Umbilical cord (tissue), 1 donor: ENCODE measurements at regions not wholly inside any gene's neighbourhood (a gene's known extent, or its start where the extent isn't known, plus 50 kb on each side); places are given as distances from the start of the nearest gene placed in this dataset.
"Not testable (repeated sequence)": the region's sequence is repeated elsewhere in the genome, so short reads cannot be mapped to it uniquely, and the experiment has no call there.

ENCODE experiments used
- DNase-seq: peaks from one replicate; pipeline ENCODE4 v3.0.0-alpha.2; 2015; ENCODE audit warnings: low spot score

- DNase-seq: no peak
Observed at GRCh38 chrX:101823236-101823635, 108.6 kb downstream of the ZMAT1 start.

- not testable (repeated sequence) for DNase-seq
Observed at GRCh38 chrX:101817739-101818138, 114.1 kb downstream of the ZMAT1 start.

DNA sequence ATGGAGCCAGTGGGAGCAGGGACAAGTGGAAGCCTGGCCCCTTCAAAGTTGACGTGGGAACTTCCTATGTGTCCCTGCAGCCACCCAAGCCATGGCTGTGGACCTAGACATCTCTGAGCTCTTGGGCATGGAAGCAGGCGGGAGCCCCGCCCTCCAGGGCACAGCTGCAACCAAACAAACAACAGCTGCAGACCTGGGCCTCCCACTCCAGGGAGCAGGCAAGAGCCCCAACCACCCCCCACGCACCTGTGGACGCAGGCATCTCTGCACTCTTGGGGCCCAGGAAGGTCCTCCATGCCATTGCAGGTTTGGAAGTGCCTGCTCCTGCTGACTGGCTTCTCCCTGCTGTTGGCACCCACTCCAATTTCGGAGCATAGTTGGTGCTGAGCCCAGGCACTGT lies 118.6 kb downstream of the ZMAT1 start:
- no peak for DNase-seq

DNA sequence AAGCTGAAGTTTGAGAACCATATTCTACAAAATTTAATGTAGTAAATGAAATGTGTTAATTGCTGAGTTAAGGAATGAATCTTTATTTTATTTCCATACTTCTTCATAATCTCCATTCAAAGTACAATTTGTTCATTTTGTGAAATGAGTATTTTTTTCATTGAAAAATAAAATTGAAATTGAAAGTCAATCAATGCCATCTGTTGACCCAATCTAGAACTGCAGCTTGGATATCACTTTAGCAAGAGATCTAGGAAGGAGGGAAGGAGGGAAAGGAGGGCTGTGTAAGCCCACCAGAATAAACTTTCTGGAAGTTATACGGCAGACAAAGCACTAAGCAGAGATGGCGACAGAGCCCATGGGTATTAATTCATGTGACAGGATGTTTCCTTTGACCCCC lies 128.4 kb downstream of the ZMAT1 start:
- DNase-seq: peak; percentile 4

DNA sequence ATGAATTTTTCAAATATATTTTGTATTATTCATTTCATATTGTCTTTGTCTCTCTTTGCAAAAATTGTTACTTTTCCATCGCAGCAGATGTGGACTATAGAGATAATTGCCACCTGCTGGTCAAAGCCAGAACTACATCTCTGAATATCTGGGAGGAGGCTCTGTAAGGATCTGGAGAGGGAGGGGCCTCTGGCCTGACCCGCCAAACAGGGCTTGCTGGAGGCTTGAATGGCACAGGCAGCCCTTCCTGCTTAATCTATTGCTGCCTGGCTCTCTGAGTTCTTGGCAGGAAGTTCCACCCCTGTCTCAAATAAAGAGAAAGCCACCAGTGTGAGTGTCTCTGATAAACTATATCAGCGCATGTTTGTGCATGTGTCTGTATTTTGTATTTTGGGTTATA lies 132.4 kb downstream of the ZMAT1 start:
- DNase-seq: peak; percentile 93

DNA sequence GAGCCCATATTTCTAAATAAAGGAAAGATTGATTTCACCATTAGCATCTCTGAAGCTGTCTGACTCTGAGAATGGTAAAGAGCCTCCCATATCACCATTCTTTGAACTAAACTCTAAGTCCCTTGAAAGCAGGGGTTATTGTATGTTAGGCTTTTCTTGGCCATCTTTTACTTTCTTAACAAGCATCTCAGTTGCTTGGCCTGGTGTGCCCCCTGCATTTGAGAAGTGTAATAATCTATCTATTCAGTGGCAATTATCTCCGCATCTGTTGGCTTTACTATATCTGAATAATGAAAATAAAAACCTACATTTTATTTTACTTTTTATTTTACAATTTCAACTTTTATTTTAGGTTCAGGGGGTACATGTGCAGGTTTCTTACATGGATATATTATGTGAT lies 128.3 kb upstream of the ARMCX2 start:
- no peak for DNase-seq

DNA sequence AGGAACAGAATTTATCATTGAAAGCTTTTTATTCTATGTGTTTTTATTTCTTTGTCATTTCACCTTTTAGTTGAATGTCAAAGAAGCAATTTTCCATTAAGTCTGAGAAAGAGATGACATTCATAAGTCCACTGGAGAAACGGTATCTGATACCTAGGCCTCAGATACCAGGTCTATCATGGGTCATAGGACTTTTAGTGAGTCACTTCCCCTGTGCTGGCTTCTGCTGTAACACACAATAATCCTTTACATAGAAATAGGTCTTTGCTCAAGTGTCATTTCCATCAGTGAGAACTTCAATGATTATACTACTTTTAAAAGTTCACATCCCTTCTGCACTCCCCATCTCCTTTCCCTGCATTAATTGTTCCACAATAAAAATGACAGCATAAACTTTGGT lies 125.5 kb upstream of the ARMCX2 start:
- DNase-seq: no peak

DNA sequence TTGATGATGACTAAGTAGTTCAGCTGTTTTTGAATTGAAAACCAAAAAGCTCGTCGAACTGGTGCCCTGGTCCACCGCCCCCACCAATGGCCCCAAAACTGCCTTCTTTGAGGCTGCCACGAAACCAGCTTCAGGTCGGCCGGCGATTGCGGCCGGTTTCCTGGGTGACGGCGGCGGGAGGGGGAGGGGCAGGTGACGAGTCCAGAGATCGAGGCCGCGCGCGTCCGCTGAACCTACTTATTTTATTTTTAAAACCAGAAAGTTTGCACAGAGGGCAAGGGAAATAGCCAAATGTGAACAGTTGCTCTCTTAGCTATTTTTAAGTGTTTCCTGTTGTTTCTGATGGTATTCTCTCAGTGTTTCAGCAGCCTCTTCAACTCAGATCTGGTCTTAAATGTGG lies 120.8 kb upstream of the ARMCX2 start:
- DNase-seq: not testable (repeated sequence)

DNA sequence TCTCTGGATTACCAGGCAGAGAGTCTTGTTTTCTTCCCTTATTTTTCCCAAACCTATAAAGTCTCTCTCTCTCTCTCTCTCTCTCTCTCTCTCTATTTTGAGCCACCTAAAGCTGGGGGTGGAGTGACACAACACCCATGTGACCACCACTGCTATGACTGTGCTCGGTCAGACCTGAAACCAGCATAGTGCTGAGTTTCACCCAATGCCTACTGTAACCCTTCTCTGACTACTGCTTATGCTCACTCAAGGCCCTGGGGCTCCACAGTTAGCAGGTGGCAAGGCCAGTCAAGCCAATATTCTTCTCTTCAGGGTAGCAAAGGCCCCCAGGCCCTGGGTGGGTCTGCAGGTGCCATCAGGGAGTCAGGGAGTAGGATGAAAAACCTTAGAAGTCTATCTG lies 114.7 kb upstream of the ARMCX2 start:
- DNase-seq: no peak

- DNase-seq: no peak
Observed at GRCh38 chrX:101764538-101764937, 104.9 kb upstream of the ARMCX2 start.

GRCh38 chrX:101759000-101759399 lies 99.3 kb upstream of the ARMCX2 start:
- DNase-seq: peak; percentile 82

DNA sequence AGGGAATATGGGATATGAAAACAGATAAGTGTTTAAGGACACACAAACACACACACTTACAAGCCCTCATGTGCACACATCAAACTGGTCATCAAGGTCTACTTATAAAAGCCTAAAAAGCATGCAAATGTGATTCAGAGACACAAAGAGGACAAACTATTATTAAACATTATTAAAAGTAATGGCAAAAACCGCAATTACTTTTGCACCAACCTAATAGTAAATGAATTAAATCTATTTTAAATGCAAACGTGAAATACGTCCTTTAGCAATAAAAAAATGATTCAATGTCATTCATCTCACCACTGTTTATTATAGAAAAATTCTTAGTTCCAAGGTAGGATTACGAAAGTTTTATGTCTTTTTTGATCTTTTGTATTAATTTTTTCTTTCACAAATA lies 91.1 kb upstream of the ARMCX2 start:
- DNase-seq: no peak

- peak; percentile 15 for DNase-seq
Observed at GRCh38 chrX:101749436-101749835, 89.8 kb upstream of the ARMCX2 start.

- DNase-seq: no peak
Observed at GRCh38 chrX:101745046-101745445, 85.4 kb upstream of the ARMCX2 start.

DNA sequence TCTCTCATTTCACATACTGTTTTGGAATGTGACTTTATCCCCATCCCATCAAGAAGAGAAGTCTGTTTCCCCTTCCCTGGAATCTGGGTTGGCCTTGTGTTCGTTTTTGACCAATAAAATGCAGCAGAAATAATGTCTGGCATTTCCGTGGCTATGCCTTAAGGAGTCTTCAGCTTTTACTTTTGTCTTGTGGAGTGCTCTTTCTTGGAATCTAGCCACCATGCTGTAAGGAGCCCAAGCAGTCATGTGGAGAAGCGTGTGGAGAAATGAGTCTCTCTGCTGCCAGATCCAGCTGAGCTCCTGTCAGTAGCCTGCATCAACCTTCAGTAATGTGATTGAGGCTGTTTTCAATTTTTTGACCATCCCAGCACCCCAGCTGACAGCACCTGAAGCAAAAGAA lies 84.4 kb upstream of the ARMCX2 start:
- DNase-seq: no peak

GRCh38 chrX:101740642-101741041 lies 81.0 kb upstream of the ARMCX2 start:
- no peak for DNase-seq

GRCh38 chrX:101738867-101739266 lies 79.2 kb upstream of the ARMCX2 start:
- not testable (repeated sequence) for DNase-seq

- not testable (repeated sequence) for DNase-seq
Observed at GRCh38 chrX:101738411-101738810, 78.8 kb upstream of the ARMCX2 start.

DNA sequence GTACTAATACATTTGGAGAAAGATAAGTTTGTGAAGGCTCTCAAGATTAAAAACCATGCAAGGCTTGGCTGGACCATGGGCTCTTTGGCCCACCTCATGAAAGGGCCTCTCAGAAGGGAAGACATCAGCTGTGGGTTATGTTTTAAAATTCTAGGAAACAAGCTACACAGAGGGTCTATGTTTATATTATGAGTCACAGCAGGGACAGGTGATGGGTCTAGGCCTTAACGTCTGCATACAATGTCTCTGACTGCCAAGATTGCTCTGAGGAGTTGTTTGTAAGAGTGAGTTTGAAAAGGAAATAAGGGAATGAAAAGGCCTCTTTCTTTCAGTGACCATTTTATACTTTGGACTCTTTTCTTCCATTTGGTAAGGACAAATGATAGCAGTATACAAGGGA lies 77.0 kb upstream of the ARMCX2 start:
- no peak for DNase-seq

- DNase-seq: no peak
Observed at GRCh38 chrX:101732870-101733269, 73.2 kb upstream of the ARMCX2 start.

- DNase-seq: no peak
Observed at GRCh38 chrX:101729986-101730385, 70.3 kb upstream of the ARMCX2 start.
